OCI-LY1 (cell line): ENCODE measurements at regions not wholly inside any gene's neighbourhood (a gene's known extent, or its start where the extent isn't known, plus 50 kb on each side); places are given as distances from the start of the nearest gene placed in this dataset.

Experiments used
- H2AFZ ChIP-seq: fragments of 200-600 bp; sonication (generic), shearing (Covaris generic); 2 replicates; pipeline ENCODE4 v1.6.0; 2014; ENCODE audit warnings: antibody characterized with exemption, mild to moderate bottlenecking, low read length
- H3F3A ChIP-seq: fragments of 200-600 bp; sonication (generic), shearing (Covaris generic); 2 replicates; pipeline ENCODE4 v1.6.0; 2014; ENCODE audit warnings: mild to moderate bottlenecking, antibody characterized with exemption, low read length, moderate library complexity; ENCODE audit not compliant: insufficient read depth
- H3K27ac ChIP-seq: fragments of 200-600 bp; sonication (generic); 2 replicates; pipeline ENCODE4 v1.5.1; 2014; ENCODE audit warnings: low read length, mixed run types, mild to moderate bottlenecking, low read depth; ENCODE audit not compliant: poor library complexity, severe bottlenecking
- H3K27me3 ChIP-seq: fragments of 200-600 bp; sonication (generic); 2 replicates; pipeline ENCODE4 v1.6.0; 2014; ENCODE audit warnings: antibody characterized with exemption, mild to moderate bottlenecking, low read length, moderate library complexity; ENCODE audit not compliant: insufficient read depth
- H3K36me3 ChIP-seq: fragments of 200-600 bp; sonication (generic); 2 replicates; pipeline ENCODE4 v1.6.1; 2014; ENCODE audit warnings: mild to moderate bottlenecking, antibody characterized with exemption, low read length, moderate library complexity, mixed read lengths; ENCODE audit not compliant: insufficient read depth
- H3K4me1 ChIP-seq: fragments of 200-600 bp; sonication (generic); 2 replicates; pipeline ENCODE4 v1.5.1; 2014; ENCODE audit warnings: mild to moderate bottlenecking, low read length, moderate library complexity; ENCODE audit not compliant: insufficient read depth, severe bottlenecking
- H3K4me2 ChIP-seq: fragments of 200-600 bp; sonication (generic), shearing (Covaris generic); 2 replicates; pipeline ENCODE4 v1.6.1; 2014; ENCODE audit warnings: low read length
- H3K4me3 ChIP-seq: fragments of 200-600 bp; sonication (generic); 2 replicates; pipeline ENCODE4 v1.5.1; 2014; ENCODE audit warnings: low read length, low read depth, mild to moderate bottlenecking, mixed read lengths; ENCODE audit not compliant: poor library complexity, severe bottlenecking
- H3K79me2 ChIP-seq: fragments of 200-600 bp; shearing (Covaris generic); 2 replicates; pipeline ENCODE4 v1.6.1; 2016; ENCODE audit warnings: mixed run types, low read length, mixed read lengths; ENCODE audit not compliant: insufficient read depth
- H3K9ac ChIP-seq: fragments of 200-600 bp; sonication (generic), shearing (Covaris generic); 2 replicates; pipeline ENCODE4 v1.6.1; 2014; ENCODE audit warnings: mild to moderate bottlenecking, low read length, mixed read lengths
- H3K9me2 ChIP-seq: fragments of 200-600 bp; sonication (generic), shearing (Covaris generic); 2 replicates; pipeline ENCODE4 v1.6.1; 2014; ENCODE audit warnings: low read depth, mild to moderate bottlenecking, low read length, mixed read lengths
- H3K9me3 ChIP-seq: fragments of 200-600 bp; shearing (Covaris generic); 2 replicates; pipeline ENCODE4 v1.6.1; 2014; ENCODE audit warnings: low read length, mixed read lengths
- H4K20me1 ChIP-seq: fragments of 200-600 bp; sonication (generic), shearing (Covaris generic); 2 replicates; pipeline ENCODE4 v1.6.0; 2016; ENCODE audit warnings: mild to moderate bottlenecking, low read length; ENCODE audit not compliant: insufficient read depth
- EZH2 ChIP-seq: fragments of 200-600 bp; sonication (generic), shearing (Covaris generic); IDR thresholded peaks from 2 replicates; pipeline ENCODE4 v1.8.0; 2017; ENCODE audit warnings: borderline replicate concordance, mixed run types, mild to moderate bottlenecking, antibody characterized with exemption, low read length, moderate library complexity, mixed read lengths
- TF ChIP-seq, protein P1 (sequence below): fragments of 200-600 bp; sonication (generic), shearing (Covaris generic); IDR thresholded peaks from 2 replicates; pipeline ENCODE4 v1.5.1; 2017; ENCODE audit warnings: mild to moderate bottlenecking, antibody characterized with exemption, low read length, moderate library complexity, mixed read lengths

DNA sequence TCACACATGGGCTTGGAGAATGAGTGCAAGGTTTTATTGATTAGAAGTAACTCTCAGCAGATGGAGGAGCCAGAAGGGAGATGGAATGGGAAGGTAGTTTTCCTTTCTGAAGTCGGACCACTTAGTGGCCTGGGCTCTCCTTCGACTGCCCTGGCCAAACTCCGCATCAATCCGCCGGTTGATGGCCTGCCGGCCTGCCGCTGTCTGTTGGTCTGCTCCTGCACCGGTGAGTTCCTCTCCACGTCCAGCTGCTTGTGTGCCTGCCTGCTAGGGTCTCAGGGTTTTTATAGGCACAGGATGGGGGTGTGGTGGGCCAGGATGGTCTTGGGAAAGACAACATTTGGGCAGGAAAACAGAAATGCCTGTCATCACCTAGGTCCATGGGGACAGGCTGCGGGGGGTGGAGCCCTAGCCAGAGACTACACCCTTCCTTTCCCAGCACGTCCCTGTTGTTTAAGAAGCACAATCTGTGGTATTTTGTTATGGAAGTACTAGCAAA lies 837.0 kb downstream of the PDCD6IP start:
- no peaks in the 10 kb centered on the region for H3K9me2 ChIP-seq
- no peak overlapping the region for H3K27ac ChIP-seq
- no peaks in the 10 kb centered on the region for H3K27me3 ChIP-seq
- H3K4me3 ChIP-seq = no peak overlapping the region
- H3F3A ChIP-seq = no peaks in the 10 kb centered on the region
- TF ChIP-seq EZH2 = no peak
- TF ChIP-seq, protein P1, sequence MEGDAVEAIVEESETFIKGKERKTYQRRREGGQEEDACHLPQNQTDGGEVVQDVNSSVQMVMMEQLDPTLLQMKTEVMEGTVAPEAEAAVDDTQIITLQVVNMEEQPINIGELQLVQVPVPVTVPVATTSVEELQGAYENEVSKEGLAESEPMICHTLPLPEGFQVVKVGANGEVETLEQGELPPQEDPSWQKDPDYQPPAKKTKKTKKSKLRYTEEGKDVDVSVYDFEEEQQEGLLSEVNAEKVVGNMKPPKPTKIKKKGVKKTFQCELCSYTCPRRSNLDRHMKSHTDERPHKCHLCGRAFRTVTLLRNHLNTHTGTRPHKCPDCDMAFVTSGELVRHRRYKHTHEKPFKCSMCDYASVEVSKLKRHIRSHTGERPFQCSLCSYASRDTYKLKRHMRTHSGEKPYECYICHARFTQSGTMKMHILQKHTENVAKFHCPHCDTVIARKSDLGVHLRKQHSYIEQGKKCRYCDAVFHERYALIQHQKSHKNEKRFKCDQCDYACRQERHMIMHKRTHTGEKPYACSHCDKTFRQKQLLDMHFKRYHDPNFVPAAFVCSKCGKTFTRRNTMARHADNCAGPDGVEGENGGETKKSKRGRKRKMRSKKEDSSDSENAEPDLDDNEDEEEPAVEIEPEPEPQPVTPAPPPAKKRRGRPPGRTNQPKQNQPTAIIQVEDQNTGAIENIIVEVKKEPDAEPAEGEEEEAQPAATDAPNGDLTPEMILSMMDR = no peak
- no peaks in the 10 kb centered on the region for H3K79me2 ChIP-seq
- H2AFZ ChIP-seq = no peak overlapping the region
- H3K4me2 ChIP-seq = no peak overlapping the region
- H3K9me3 ChIP-seq = no peaks in the 10 kb centered on the region
- no peaks in the 10 kb centered on the region for H3K4me1 ChIP-seq
- H4K20me1 ChIP-seq = no peaks in the 10 kb centered on the region
- H3K9ac ChIP-seq = no peak overlapping the region
- no peaks in the 10 kb centered on the region for H3K36me3 ChIP-seq

DNA sequence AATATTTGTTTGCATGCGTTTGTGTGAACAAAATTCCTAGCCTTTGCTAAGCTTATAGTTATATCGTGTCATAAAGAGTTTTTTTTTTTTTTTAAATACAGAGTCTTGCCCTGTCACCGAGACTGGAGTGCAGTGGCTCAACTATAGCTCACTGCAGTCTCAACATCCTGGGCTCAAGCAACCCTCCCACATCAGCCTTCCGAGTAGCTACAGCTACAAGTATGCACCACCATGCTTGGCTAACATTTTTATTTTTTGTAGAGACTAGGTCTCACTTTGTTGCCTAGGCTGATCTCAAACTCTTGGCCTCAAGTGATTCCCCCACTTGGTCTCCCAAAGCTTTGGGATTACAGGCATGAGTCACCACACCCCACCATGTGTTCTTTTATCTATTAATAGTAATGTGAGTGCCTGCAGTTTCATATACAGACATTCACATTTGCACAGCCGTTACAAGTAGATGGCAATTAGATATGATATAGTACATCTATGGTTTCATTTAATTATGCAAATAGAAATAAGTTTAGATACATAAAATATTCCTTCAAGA lies 848.6 kb downstream of the PDCD6IP start:
- Histone ChIP-seq H3K4me3 (no peak overlapping the region), H3K9me3 (no peaks in the 10 kb centered on the region), H3K27ac (no peak overlapping the region), H3F3A (no peaks in the 10 kb centered on the region), H4K20me1 (no peaks in the 10 kb centered on the region), H3K9ac (no peak overlapping the region), H3K36me3 (no peaks in the 10 kb centered on the region), H3K4me1 (no peaks in the 10 kb centered on the region), H3K79me2 (no peaks in the 10 kb centered on the region), H3K27me3 (no peaks in the 10 kb centered on the region), H2AFZ (no peak overlapping the region), H3K4me2 (no peak overlapping the region), H3K9me2 (no peaks in the 10 kb centered on the region)
- TF ChIP-seq, protein P1 = no peak
- no peak for TF ChIP-seq EZH2

DNA sequence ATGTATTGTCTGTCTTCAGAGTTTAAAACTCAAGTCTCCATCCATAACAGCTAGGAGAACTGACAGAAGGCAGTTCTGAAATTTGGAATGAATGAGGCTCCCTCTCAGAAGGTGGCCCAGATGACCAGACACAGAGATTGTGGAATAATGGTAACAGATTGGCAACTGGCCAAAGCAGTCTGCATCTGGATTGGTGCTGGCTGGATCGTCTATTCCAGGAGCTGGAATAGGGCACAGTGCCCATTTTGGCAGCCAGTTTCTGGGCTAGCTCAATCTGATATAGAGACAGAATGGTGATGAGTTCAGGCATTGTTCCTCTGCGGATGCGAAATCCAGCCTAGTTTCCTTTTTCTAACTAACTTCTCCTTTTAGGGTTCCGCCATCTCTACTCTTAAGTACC lies 851.7 kb downstream of the PDCD6IP start:
- Histone ChIP-seq H3F3A (no peaks in the 10 kb centered on the region), H4K20me1 (no peaks in the 10 kb centered on the region), H3K4me1 (no peaks in the 10 kb centered on the region), H2AFZ (no peak overlapping the region), H3K9ac (no peak overlapping the region), H3K4me2 (no peak overlapping the region), H3K27me3 (no peaks in the 10 kb centered on the region), H3K36me3 (no peaks in the 10 kb centered on the region), H3K4me3 (no peak overlapping the region), H3K9me3 (no peaks in the 10 kb centered on the region), H3K79me2 (no peaks in the 10 kb centered on the region), H3K27ac (no peak overlapping the region), H3K9me2 (no peaks in the 10 kb centered on the region)
- TF ChIP-seq, protein P1 = no peak
- TF ChIP-seq EZH2 = no peak
